PC-9 (cell line): ENCODE measurements at regions not wholly inside any gene's neighbourhood (a gene's known extent, or its start where the extent isn't known, plus 50 kb on each side); places are given as distances from the start of the nearest gene placed in this dataset.

Experiments used
- EZH2 ChIP-seq: fragments of 200-600 bp; sonication (generic); IDR thresholded peaks from 2 replicates; pipeline ENCODE4 v1.8.0; 2017; ENCODE audit warnings: antibody characterized with exemption, low read depth
- TF ChIP-seq, protein P1 (sequence below): fragments of 200-600 bp; sonication (generic); conservative IDR thresholded peaks from 2 replicates; pipeline ENCODE4 v1.6.1; 2017; ENCODE audit warnings: mixed run types, antibody characterized with exemption, mild to moderate bottlenecking, moderate library complexity

- TF ChIP-seq, protein P1, sequence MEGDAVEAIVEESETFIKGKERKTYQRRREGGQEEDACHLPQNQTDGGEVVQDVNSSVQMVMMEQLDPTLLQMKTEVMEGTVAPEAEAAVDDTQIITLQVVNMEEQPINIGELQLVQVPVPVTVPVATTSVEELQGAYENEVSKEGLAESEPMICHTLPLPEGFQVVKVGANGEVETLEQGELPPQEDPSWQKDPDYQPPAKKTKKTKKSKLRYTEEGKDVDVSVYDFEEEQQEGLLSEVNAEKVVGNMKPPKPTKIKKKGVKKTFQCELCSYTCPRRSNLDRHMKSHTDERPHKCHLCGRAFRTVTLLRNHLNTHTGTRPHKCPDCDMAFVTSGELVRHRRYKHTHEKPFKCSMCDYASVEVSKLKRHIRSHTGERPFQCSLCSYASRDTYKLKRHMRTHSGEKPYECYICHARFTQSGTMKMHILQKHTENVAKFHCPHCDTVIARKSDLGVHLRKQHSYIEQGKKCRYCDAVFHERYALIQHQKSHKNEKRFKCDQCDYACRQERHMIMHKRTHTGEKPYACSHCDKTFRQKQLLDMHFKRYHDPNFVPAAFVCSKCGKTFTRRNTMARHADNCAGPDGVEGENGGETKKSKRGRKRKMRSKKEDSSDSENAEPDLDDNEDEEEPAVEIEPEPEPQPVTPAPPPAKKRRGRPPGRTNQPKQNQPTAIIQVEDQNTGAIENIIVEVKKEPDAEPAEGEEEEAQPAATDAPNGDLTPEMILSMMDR = no peak
- no peak for TF ChIP-seq EZH2
These were observed 78.7 kb upstream of the IRX4 start for GRCh38 chr5:1961304-1961946.
